H9 (cell line): ENCODE measurements at regions not wholly inside any gene's neighbourhood (a gene's known extent, or its start where the extent isn't known, plus 50 kb on each side); places are given as distances from the start of the nearest gene placed in this dataset.

ENCODE experiments used
- DNase-seq: peaks from one replicate; pipeline ENCODE4 v3.0.0-alpha.2; 2017
- H2AFZ ChIP-seq: one replicate; pipeline ENCODE4 v1.6.1; 2013; ENCODE audit warnings: mild to moderate bottlenecking, low read length, control low read depth, moderate library complexity
- H2AK5ac ChIP-seq: 2 replicates; pipeline ENCODE4 v1.6.1; 2013; ENCODE audit warnings: low read length, control low read depth, mixed read lengths; ENCODE audit not compliant: insufficient read length
- H2BK120ac ChIP-seq: one replicate; pipeline ENCODE4 v1.6.1; 2013; ENCODE audit warnings: low read depth, mild to moderate bottlenecking, low read length, control low read depth, inconsistent platforms; ENCODE audit not compliant: poor library complexity, severe bottlenecking
- H2BK12ac ChIP-seq: 2 replicates; pipeline ENCODE4 v1.6.1; 2013; ENCODE audit warnings: low read length, control low read depth, mixed read lengths, low read depth; ENCODE audit not compliant: insufficient read length
- H2BK15ac ChIP-seq: 2 replicates; pipeline ENCODE4 v1.6.1; 2013; ENCODE audit warnings: low read depth, low read length, control low read depth
- H2BK20ac ChIP-seq: one replicate; pipeline ENCODE4 v1.6.1; 2013; ENCODE audit warnings: low read depth, mild to moderate bottlenecking, low read length, control low read depth, inconsistent platforms; ENCODE audit not compliant: poor library complexity, severe bottlenecking
- H2BK5ac ChIP-seq: 2 replicates; pipeline ENCODE4 v1.6.1; 2013; ENCODE audit warnings: low read length, control low read depth, mixed read lengths; ENCODE audit not compliant: insufficient read length
- H3K14ac ChIP-seq: 2 replicates; pipeline ENCODE4 v1.6.1; 2013; ENCODE audit warnings: low read length, control low read depth; ENCODE audit not compliant: insufficient read depth
- H3K18ac ChIP-seq: 2 replicates; pipeline ENCODE4 v1.6.1; 2013; ENCODE audit warnings: low read depth, mild to moderate bottlenecking, mixed read lengths, low read length, control low read depth; ENCODE audit not compliant: insufficient read length
- H3K23ac ChIP-seq: 2 replicates; pipeline ENCODE4 v1.6.1; 2013; ENCODE audit warnings: low read length, control low read depth, mixed read lengths, low read depth; ENCODE audit not compliant: insufficient read length
- H3K23me2 ChIP-seq: 2 replicates; pipeline ENCODE4 v1.6.1; 2013; ENCODE audit warnings: low read depth, mild to moderate bottlenecking, mixed read lengths, low read length, control low read depth; ENCODE audit not compliant: insufficient read length, poor library complexity, severe bottlenecking
- H3K27ac ChIP-seq: 2 replicates; pipeline ENCODE4 v1.5.1; 2013; ENCODE audit warnings: low read length, control low read depth, mixed read lengths, low read depth; ENCODE audit not compliant: insufficient read length
- H3K27me3 ChIP-seq: 2 replicates; pipeline ENCODE4 v1.6.1; 2013; ENCODE audit warnings: low read length, control low read depth, inconsistent platforms; ENCODE audit not compliant: insufficient read depth
- H3K4ac ChIP-seq: 2 replicates; pipeline ENCODE4 v1.6.1; 2013; ENCODE audit warnings: low read depth, mild to moderate bottlenecking, control low read depth, inconsistent platforms, low read length, moderate library complexity
- H3K4me1 ChIP-seq: 2 replicates; pipeline ENCODE4 v1.6.1; 2013; ENCODE audit warnings: low read length, control low read depth, inconsistent platforms; ENCODE audit not compliant: insufficient read depth
- H3K4me2 ChIP-seq: 2 replicates; pipeline ENCODE4 v1.6.1; 2013; ENCODE audit warnings: low read length, control low read depth, mixed read lengths; ENCODE audit not compliant: insufficient read length, insufficient read depth
- H3K56ac ChIP-seq: 2 replicates; pipeline ENCODE4 v1.6.1; 2013; ENCODE audit warnings: low read depth, mild to moderate bottlenecking, mixed read lengths, low read length, control low read depth; ENCODE audit not compliant: insufficient read length
- H3K79me1 ChIP-seq: 2 replicates; pipeline ENCODE4 v1.6.1; 2013; ENCODE audit warnings: low read depth, mild to moderate bottlenecking, moderate library complexity, low read length, control low read depth, inconsistent platforms; ENCODE audit not compliant: insufficient read depth, poor library complexity, severe bottlenecking
- H3K79me2 ChIP-seq: 2 replicates; pipeline ENCODE4 v1.6.1; 2013; ENCODE audit warnings: low read length, control low read depth, inconsistent platforms; ENCODE audit not compliant: insufficient read depth
- H3K9ac ChIP-seq: 2 replicates; pipeline ENCODE4 v1.6.1; 2013; ENCODE audit warnings: low read length, control low read depth, mixed read lengths; ENCODE audit not compliant: insufficient read length; ENCODE audit errors: extremely low read depth
- H3K9me3 ChIP-seq: one replicate; pipeline ENCODE4 v1.6.1; 2013; ENCODE audit warnings: low read depth, low read length, inconsistent platforms; ENCODE audit not compliant: control insufficient read depth
- H3T11ph ChIP-seq: one replicate; pipeline ENCODE4 v1.6.1; 2013; ENCODE audit warnings: mild to moderate bottlenecking, low read length, control low read depth, inconsistent platforms
- H4K20me1 ChIP-seq: one replicate; pipeline ENCODE4 v1.6.1; 2013; ENCODE audit not compliant: control insufficient read depth, insufficient read length, insufficient read depth
- H4K5ac ChIP-seq: 2 replicates; pipeline ENCODE4 v1.6.1; 2013; ENCODE audit warnings: low read depth, mild to moderate bottlenecking, mixed read lengths, low read length, control low read depth; ENCODE audit not compliant: insufficient read length
- H4K8ac ChIP-seq: replicated peaks from 2 replicates; pipeline ENCODE4 v1.6.1; 2013; ENCODE audit warnings: low read length, control low read depth, mixed read lengths, low read depth; ENCODE audit not compliant: insufficient read length
- H4K91ac ChIP-seq: 2 replicates; pipeline ENCODE4 v1.6.1; 2013; ENCODE audit warnings: low read depth, mild to moderate bottlenecking, moderate library complexity, mixed read lengths, low read length, control low read depth; ENCODE audit not compliant: insufficient read length
- H3K27ac Mint-ChIP-seq, 3 experiments: 2 replicates in 2 of 3; 3 replicates in 1 of 3; pipeline ENCODE4 v1.8.0; 2020 to 2021; ENCODE audit warnings: mixed read lengths in 3 of 3, mild to moderate bottlenecking in 1 of 3, moderate library complexity in 1 of 3
- H3K27me3 Mint-ChIP-seq: 2 replicates; pipeline ENCODE4 v1.8.0; 2021; ENCODE audit warnings: low read depth, mild to moderate bottlenecking, moderate library complexity, mixed read lengths
- H3K36me3 Mint-ChIP-seq, 3 experiments: 2 replicates in 2 of 3; 3 replicates in 1 of 3; pipeline ENCODE4 v1.8.0; 2020 to 2021; ENCODE audit warnings: low read depth in 3 of 3, mixed read lengths in 3 of 3; ENCODE audit not compliant: insufficient read depth in 1 of 3
- H3K4me1 Mint-ChIP-seq, 2 experiments: 2 replicates each; pipeline ENCODE4 v1.8.0; 2020; ENCODE audit warnings: mixed read lengths in 2 of 2
- H3K4me3 Mint-ChIP-seq, 2 experiments: 2 replicates in 1 of 2; 3 replicates in 1 of 2; pipeline ENCODE4 v1.8.0; 2020 to 2021; ENCODE audit warnings: mild to moderate bottlenecking in 2 of 2, mixed read lengths in 2 of 2, moderate library complexity in 1 of 2
- H3K9me3 Mint-ChIP-seq, 2 experiments: 2 replicates in 1 of 2; 3 replicates in 1 of 2; pipeline ENCODE4 v1.8.0; 2020; ENCODE audit warnings: mild to moderate bottlenecking in 2 of 2, mixed read lengths in 2 of 2, moderate library complexity in 1 of 2
- WGBS: extraction: QIAGEN DNeasy Blood & Tissue Kit; methylation state at CpG from one replicate; pipeline ENCODE4 v1.1.7; 2013; ENCODE audit warnings: missing lambda C conversion rate, low lambda C conversion rate, mixed read lengths; ENCODE audit not compliant: insufficient read length; ENCODE audit errors: extremely low coverage; 5-methylcytosine and 5-hydroxymethylcytosine counted together
- TF ChIP-seq, protein P1 (sequence below): fragments of 200-600 bp; sonication (generic); conservative IDR thresholded peaks from 3 replicates; pipeline ENCODE4 v1.8.0; 2021; ENCODE audit warnings: antibody characterized with exemption, mild to moderate bottlenecking

DNA sequence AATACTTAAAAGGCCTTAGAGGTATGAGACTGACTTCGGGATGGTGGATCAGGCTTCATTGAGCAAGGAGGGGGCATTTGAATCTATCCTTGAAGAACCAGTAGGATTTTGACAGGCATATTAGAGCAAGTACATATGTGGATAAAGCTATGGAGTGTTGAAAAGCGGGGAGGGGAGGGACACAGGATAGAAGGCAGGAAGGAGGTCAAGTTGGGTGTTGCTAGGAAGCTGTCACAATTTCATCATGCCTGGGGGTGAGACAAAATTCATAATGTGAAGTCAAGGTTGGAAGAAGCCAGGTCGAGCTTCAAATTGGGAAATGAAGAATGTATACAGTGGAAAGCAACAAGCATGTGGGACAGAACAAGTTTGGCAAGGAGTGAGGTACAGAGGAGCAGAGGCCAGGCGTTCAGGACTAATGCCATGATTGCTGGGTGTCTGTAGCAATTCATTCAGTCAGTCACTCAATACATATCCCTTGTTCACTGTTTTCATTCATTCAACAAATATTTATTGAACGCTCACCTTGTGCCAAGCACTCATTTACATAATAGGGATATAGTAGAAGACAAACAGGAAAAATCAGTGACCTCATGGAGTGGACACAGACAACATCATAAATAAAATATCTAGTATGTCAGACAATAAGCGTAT is 58.3 kb upstream of the LTA4H start:
- no peak overlapping the region for H3T11ph ChIP-seq
- H3K79me1 ChIP-seq, result no peaks in the 10 kb centered on the region
- H3K9ac ChIP-seq, result no peak overlapping the region
- H3K23ac ChIP-seq, result no peak overlapping the region
- H3K4ac ChIP-seq, result no peak overlapping the region
- H3K9me3 ChIP-seq, result no peaks in the 10 kb centered on the region
- Mint-ChIP-seq H3K9me3 (peaks cover 11 to 19% of the 10 kb centered on the region in 2 experiments; a peak in 4 of 5 replicates), H3K36me3 (peaks cover 0 to 6% (median 5%) of the 10 kb centered on the region in 3 experiments; a peak in 6 of 7 replicates), H3K4me3 (no peak overlapping the region), H3K4me1 (peaks cover 14 to 15% of the 10 kb centered on the region in 2 experiments), H3K27ac (peak overlapping the region in 1 of 3 experiments; percentile 5; a peak in 1 of 7 replicates), H3K27me3 (peaks cover 3% of the 10 kb centered on the region)
- H4K8ac ChIP-seq, result no peak overlapping the region
- H3K4me2 ChIP-seq, result no peak overlapping the region
- H4K91ac ChIP-seq, result no peak overlapping the region
- H2BK5ac ChIP-seq, result no peak overlapping the region
- H3K14ac ChIP-seq, result no peak overlapping the region
- WGBS, result no CpG with 5 or more reads among the region's 6 CpGs
- no peak overlapping the region for H3K56ac ChIP-seq
- H2AK5ac ChIP-seq, result no peak overlapping the region
- no peaks in the 10 kb centered on the region for H3K23me2 ChIP-seq
- no peak overlapping the region for H2BK120ac ChIP-seq
- TF ChIP-seq, protein P1, sequence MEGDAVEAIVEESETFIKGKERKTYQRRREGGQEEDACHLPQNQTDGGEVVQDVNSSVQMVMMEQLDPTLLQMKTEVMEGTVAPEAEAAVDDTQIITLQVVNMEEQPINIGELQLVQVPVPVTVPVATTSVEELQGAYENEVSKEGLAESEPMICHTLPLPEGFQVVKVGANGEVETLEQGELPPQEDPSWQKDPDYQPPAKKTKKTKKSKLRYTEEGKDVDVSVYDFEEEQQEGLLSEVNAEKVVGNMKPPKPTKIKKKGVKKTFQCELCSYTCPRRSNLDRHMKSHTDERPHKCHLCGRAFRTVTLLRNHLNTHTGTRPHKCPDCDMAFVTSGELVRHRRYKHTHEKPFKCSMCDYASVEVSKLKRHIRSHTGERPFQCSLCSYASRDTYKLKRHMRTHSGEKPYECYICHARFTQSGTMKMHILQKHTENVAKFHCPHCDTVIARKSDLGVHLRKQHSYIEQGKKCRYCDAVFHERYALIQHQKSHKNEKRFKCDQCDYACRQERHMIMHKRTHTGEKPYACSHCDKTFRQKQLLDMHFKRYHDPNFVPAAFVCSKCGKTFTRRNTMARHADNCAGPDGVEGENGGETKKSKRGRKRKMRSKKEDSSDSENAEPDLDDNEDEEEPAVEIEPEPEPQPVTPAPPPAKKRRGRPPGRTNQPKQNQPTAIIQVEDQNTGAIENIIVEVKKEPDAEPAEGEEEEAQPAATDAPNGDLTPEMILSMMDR, result no peak
- H4K5ac ChIP-seq, result no peak overlapping the region
- no peak overlapping the region for H2AFZ ChIP-seq
- no peaks in the 10 kb centered on the region for H3K79me2 ChIP-seq
- DNase-seq, result no peak
- no peak overlapping the region for H2BK12ac ChIP-seq
- H3K27me3 ChIP-seq, result no peaks in the 10 kb centered on the region
- H3K18ac ChIP-seq, result no peak overlapping the region
- no peaks in the 10 kb centered on the region for H3K4me1 ChIP-seq
- no peak overlapping the region for H2BK15ac ChIP-seq
- H2BK20ac ChIP-seq, result no peak overlapping the region
- H3K27ac ChIP-seq, result no peak overlapping the region
- H4K20me1 ChIP-seq, result no peaks in the 10 kb centered on the region
